RWPE1 (cell line): ENCODE measurements at regions not wholly inside any gene's neighbourhood (a gene's known extent, or its start where the extent isn't known, plus 50 kb on each side); places are given as distances from the start of the nearest gene placed in this dataset.

Source experiments
- CTCF ChIA-PET: fragments of 350-600 bp; sonication (Branson Sonifier 250); formaldehyde crosslinking; extraction: SDS; loops from one replicate; lab custom pipeline; 2021; lab: Yijun Ruan, JAX
- POLR2A ChIA-PET: fragments of 400-600 bp; formaldehyde crosslinking; extraction: SDS; loops from one replicate; lab custom pipeline; 2020; ENCODE audit warnings: antibody characterized with exemption; ENCODE audit not compliant: low non-redundant PET; lab: Yijun Ruan, JAX
- DNase-seq: peaks from one replicate; pipeline ENCODE4 v3.0.0; 2012; ENCODE audit warnings: low spot score
- H3K27ac ChIP-seq: fragments of 450-650 bp; 2 replicates; pipeline ENCODE4 v1.5.1; 2017
- CTCF ChIP-seq: fragments of 450-650 bp; conservative IDR thresholded peaks from 2 replicates; pipeline ENCODE4 v1.5.1; 2017; ENCODE audit warnings: low read depth, mild to moderate bottlenecking

GRCh38 chr2:240217431-240218301 is 77.2 kb upstream of the OTOS start:
- no peak overlapping the region for H3K27ac ChIP-seq
- ChIA-PET CTCF (no interaction called here), POLR2A (no interaction called here)
- TF ChIP-seq CTCF = no peak
- DNase-seq = peak; percentile 31

GRCh38 chr2:240219208-240219890 is 78.9 kb upstream of the OTOS start:
- no peak overlapping the region for H3K27ac ChIP-seq
- TF ChIP-seq CTCF = no peak
- DNase-seq = no peak
- CTCF ChIA-PET = no interaction called here
- POLR2A ChIA-PET = no interaction called here

- POLR2A ChIA-PET = no interaction called here
- CTCF ChIA-PET = interaction anchor here (0.6 kb wide), 1 partner anchor 68 kb away, joined by 3 read pairs; no protein-coding TSS in a partner anchor
- DNase-seq = peak; percentile 36
Measured at GRCh38 chr2:240220371-240220770, 79.9 kb upstream of the OTOS start.

GRCh38 chr2:240223631-240224030 is 83.2 kb upstream of the OTOS start:
- CTCF ChIA-PET = interaction anchor here (0.6 kb wide), 1 partner anchor 220 kb away, joined by 4 read pairs; no protein-coding TSS in a partner anchor
- POLR2A ChIA-PET = no interaction called here
- no peak overlapping the region for H3K27ac ChIP-seq
- no peak for TF ChIP-seq CTCF
- no peak for DNase-seq

More at GRCh38 chr2:240220371-240220770, 79.9 kb upstream of the OTOS start:
- no peak overlapping the region for H3K27ac ChIP-seq
- TF ChIP-seq CTCF = no peak

- CTCF ChIA-PET = no interaction called here
- no peak for DNase-seq
- POLR2A ChIA-PET = no interaction called here
- TF ChIP-seq CTCF = no peak
- H3K27ac ChIP-seq = no peak overlapping the region
Measured at GRCh38 chr2:240224676-240225075, 84.2 kb upstream of the OTOS start.

- no peak for DNase-seq
- no peak overlapping the region for H3K27ac ChIP-seq
- ChIA-PET POLR2A (no interaction called here), CTCF (interaction anchor here (0.6 kb wide), 1 partner anchor 208 kb away, joined by 3 read pairs; no protein-coding TSS in a partner anchor)
- no peak for TF ChIP-seq CTCF
Measured at GRCh38 chr2:240225131-240225530, 84.7 kb upstream of the OTOS start.
